Right lobe of liver (tissue), 6 donors: ENCODE measurements at regions not wholly inside any gene's neighbourhood (a gene's known extent, or its start where the extent isn't known, plus 50 kb on each side); places are given as distances from the start of the nearest gene placed in this dataset.
"Not testable (repeated sequence)": the region's sequence is repeated elsewhere in the genome, so short reads cannot be mapped to it uniquely, and the experiment has no call there.

Experiments
- ATAC-seq, 4 donors: fragments of 200-7000 bp; cut with Tn5 transposase; one replicate each; pipeline ENCODE4 v1.9.1; 2020; ENCODE audit warnings: mild to moderate bottlenecking in 4 of 4, moderate library complexity in 4 of 4
- DNase-seq, 3 donors: peaks; one replicate each; pipeline ENCODE4 v3.0.0-alpha.2; 2020
- H3K27ac ChIP-seq, 3 donors: fragments of 200-600 bp; one replicate each; pipeline ENCODE4 v1.8.0; 2022
- H3K27me3 ChIP-seq, 2 donors: fragments of 200-600 bp; one replicate each; pipeline ENCODE4 v1.8.0; 2022
- H3K36me3 ChIP-seq, 4 donors: fragments of 200-600 bp; sonication (generic) in 1 of 4; one replicate each; pipeline versions ENCODE4 v1.5.1 to v1.8.0; 2017 to 2022; ENCODE audit warnings: control low read depth in 1 of 4
- H3K4me1 ChIP-seq, 4 donors: fragments of 200-600 bp; sonication (generic) in 1 of 4; one replicate each; pipeline versions ENCODE4 v1.5.1 to v1.8.0; 2017 to 2022; ENCODE audit warnings: control low read depth in 1 of 4
- H3K4me3 ChIP-seq, 3 donors: fragments of 200-600 bp; one replicate each; pipeline ENCODE4 v1.8.0; 2022
- H3K9me3 ChIP-seq, 4 donors: fragments of 200-600 bp; sonication (generic) in 1 of 4; one replicate each; pipeline versions ENCODE4 v1.5.1 to v1.8.0; 2017 to 2022; ENCODE audit warnings: control low read depth in 1 of 4
- POLR2A ChIP-seq: fragments of 450-650 bp; IDR thresholded peaks from one replicate; pipeline ENCODE4 v1.6.1; 2017; ENCODE audit warnings: antibody characterized with exemption, mild to moderate bottlenecking
- WGBS: methylation state at CpG from one replicate; pipeline ENCODE4 v1.1.6; 2018; ENCODE audit warnings: low coverage, low lambda C conversion rate; ENCODE audit not compliant: insufficient coverage; ENCODE audit errors: missing lambda C conversion rate; 5-methylcytosine and 5-hydroxymethylcytosine counted together
- intact Hi-C, 2 donors: fragments of 100-400 bp; cut with DNase I; formaldehyde crosslinking; loops; one replicate each; pipeline versions ENCODE4 v1.11.2 to v1.14.1; 2022
- TF ChIP-seq, protein P1 (sequence below), 4 donors: fragments of 200-600 bp in 3 of 4; fragments of 450-650 bp in 1 of 4; IDR thresholded peaks; one replicate each; pipeline versions ENCODE4 v1.5.1 to v1.8.0; 2016 to 2022; ENCODE audit warnings: antibody characterized with exemption in 4 of 4, mild to moderate bottlenecking in 2 of 4
- donor health status: DM: no; HTN: yes; CAD: no.
- donor health status: DM: no; HTN: no; CAD: no.
- donor health status: DM: no; HTN: no; CAD: no.
- donor health status: DM: no; HTN: yes; CAD: no.
- donor health status: DM: no; HTN: yes; CAD: no.

DNA sequence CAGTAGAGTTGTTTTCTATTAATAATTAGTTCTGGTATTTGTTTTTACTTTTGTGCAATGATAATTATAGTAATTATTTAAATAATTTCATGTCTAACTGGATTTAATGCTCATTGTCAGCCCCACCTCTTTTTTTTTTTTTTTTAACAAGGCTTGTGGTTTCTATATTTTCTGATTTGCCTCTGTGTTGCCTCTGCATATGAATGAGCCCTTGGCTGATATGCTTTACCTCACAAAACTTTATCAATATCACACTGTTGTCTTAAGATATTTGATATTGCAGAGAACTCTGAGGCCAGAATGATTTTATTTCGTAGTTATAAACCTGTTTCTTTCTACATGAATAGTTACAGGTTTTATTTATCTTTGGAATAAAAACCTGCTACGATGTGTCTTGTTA, 116.2 kb upstream of the ATP2B1 start:
- WGBS, result 52% methylated on average over 2 of the region's 2 CpGs
- no peak for ATAC-seq

DNA sequence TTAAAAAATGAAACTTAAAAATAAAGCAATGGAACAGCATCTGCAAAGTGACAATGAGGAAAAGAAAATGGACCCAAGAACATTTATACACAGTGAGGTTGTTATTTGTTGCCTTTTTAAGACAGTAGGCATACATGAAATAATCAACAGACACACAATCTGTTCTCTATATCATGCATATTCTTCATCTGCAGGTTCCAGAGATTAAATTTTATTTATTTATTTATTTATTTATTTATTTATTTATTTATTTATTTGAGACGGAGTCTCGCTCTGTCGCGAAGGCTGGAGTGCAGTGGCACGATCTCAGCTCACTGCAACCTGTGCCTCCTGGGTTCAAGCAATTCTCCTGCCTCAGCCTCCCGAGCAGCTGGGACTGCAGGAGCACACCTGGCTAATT, 114.4 kb upstream of the ATP2B1 start:
- WGBS, result 96% methylated on average over 6 of the region's 6 CpGs
- H3K9me3 ChIP-seq, H3K27me3 ChIP-seq, H3K4me3 ChIP-seq, H3K27ac ChIP-seq, DNase-seq, ATAC-seq, H3K36me3 ChIP-seq, H3K4me1 ChIP-seq, intact Hi-C loops: not testable (repeated sequence)

More for the DNA sequence above, 116.2 kb upstream of the ATP2B1 start:
- H3K9me3 ChIP-seq, result no peaks in the 10 kb centered on the region
- no peak overlapping the region for H3K4me3 ChIP-seq
- no peak overlapping the region for H3K27ac ChIP-seq
- H3K27me3 ChIP-seq, result no peaks in the 10 kb centered on the region
- intact Hi-C loops, result no loop called here
- no peaks in the 10 kb centered on the region for H3K36me3 ChIP-seq
- H3K4me1 ChIP-seq, result no peaks in the 10 kb centered on the region
- no peak for DNase-seq
- no peak for TF ChIP-seq POLR2A
- TF ChIP-seq, protein P1, sequence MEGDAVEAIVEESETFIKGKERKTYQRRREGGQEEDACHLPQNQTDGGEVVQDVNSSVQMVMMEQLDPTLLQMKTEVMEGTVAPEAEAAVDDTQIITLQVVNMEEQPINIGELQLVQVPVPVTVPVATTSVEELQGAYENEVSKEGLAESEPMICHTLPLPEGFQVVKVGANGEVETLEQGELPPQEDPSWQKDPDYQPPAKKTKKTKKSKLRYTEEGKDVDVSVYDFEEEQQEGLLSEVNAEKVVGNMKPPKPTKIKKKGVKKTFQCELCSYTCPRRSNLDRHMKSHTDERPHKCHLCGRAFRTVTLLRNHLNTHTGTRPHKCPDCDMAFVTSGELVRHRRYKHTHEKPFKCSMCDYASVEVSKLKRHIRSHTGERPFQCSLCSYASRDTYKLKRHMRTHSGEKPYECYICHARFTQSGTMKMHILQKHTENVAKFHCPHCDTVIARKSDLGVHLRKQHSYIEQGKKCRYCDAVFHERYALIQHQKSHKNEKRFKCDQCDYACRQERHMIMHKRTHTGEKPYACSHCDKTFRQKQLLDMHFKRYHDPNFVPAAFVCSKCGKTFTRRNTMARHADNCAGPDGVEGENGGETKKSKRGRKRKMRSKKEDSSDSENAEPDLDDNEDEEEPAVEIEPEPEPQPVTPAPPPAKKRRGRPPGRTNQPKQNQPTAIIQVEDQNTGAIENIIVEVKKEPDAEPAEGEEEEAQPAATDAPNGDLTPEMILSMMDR (IDR thresholded peaks at IDR 0.05), result no peak

DNA sequence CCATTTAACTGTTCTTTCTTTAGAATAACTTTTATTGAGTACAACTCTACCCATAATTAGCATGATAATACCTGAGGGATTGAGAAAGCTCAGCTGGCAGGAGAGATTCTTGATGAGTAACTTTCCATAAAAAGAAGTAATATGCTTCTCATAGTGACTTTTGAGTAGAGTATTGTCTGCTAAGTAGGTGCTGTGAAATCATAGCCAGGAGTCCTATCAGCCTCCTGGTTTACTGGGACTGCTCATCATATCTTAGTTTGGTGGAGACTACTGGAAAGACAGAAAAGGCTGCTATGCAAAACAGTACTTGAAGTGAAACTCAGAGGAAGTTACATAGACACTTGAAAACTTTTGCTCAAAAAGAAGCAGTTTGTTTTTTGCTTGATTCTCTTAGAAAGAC, 113.3 kb upstream of the ATP2B1 start:
- Histone ChIP-seq H3K27ac (no peak overlapping the region), H3K27me3 (no peaks in the 10 kb centered on the region), H3K9me3 (no peaks in the 10 kb centered on the region), H3K36me3 (no peaks in the 10 kb centered on the region), H3K4me3 (no peak overlapping the region), H3K4me1 (no peaks in the 10 kb centered on the region)
- ATAC-seq (no peak), DNase-seq (no peak)
- intact Hi-C loops, result no loop called here
- TF ChIP-seq, protein P1 (IDR thresholded peaks at IDR 0.05), result no peak
- TF ChIP-seq POLR2A, result no peak

DNA sequence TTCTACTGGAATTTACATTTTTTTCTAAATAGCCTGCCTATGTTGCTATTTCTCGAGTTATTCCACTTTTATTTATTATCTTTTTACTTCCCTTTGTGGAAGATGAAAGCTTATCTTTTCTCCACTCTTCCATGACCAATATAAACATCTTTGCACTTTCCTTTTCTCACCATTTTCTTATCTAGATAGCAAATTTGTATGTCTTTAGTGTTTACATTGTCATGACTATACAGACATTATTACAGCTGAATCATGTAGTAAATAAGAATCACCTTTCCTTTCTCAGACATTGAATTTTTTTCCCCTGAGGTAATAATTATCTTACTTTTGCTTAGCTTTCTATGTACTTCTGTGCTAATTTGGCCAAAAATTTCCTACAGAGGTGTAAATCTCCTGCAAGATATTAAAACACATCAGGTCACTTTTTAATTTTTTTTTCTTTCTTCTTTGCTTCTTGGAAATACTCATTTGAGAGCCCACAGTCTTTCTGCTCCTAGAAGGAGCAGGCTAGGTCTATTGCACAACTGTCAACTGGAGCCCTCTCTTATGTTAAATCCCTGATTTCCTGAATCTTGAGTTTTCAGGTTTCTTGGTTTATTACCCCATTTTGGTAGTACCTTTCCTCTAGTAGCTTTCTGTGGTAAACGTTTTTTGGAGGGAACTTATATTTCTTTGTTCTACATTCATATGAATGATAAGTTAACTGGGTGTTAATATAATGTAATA, 109.0 kb upstream of the ATP2B1 start:
- ATAC-seq (no peak), DNase-seq (no peak)
- Histone ChIP-seq H3K4me1 (no peaks in the 10 kb centered on the region), H3K9me3 (no peaks in the 10 kb centered on the region), H3K4me3 (no peak overlapping the region), H3K36me3 (no peaks in the 10 kb centered on the region), H3K27me3 (no peaks in the 10 kb centered on the region), H3K27ac (no peak overlapping the region)
- intact Hi-C loops, result no loop called here
- no peak for TF ChIP-seq POLR2A
- TF ChIP-seq, protein P1 (IDR thresholded peaks at IDR 0.05), result no peak
- WGBS, result 21% methylated on average over 2 of the region's 2 CpGs

DNA sequence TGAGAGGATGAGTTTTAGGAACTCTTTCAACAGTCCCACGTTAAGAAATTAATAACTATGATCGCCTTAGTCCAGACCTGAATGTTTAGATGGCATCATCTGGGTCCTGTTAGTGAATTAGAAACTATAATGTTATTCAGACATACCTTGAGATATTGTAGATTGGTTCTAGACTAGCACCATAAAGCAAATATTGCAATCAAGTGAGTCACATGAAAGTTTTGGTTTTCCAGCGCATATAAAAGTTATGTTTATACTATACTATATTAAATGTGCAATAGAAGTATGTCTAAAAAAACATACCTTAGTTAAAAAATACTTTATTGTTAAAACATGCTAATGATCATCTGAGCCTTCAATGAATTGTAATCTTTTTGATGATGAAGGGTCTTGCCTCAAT, 106.6 kb upstream of the ATP2B1 start:
- no peak for DNase-seq
- H3K4me1 ChIP-seq, result no peaks in the 10 kb centered on the region
- intact Hi-C loops, result no loop called here
- no peak overlapping the region for H3K27ac ChIP-seq
- 72% methylated on average over 3 of the region's 3 CpGs for WGBS
- TF ChIP-seq, protein P1 (IDR thresholded peaks at IDR 0.05), result no peak
- TF ChIP-seq POLR2A, result no peak
- no peaks in the 10 kb centered on the region for H3K27me3 ChIP-seq
- no peak for ATAC-seq
- H3K9me3 ChIP-seq, result no peaks in the 10 kb centered on the region
- H3K4me3 ChIP-seq, result no peak overlapping the region
- no peaks in the 10 kb centered on the region for H3K36me3 ChIP-seq
